Keratinocyte (primary cell): ENCODE measurements at regions not wholly inside any gene's neighbourhood (a gene's known extent, or its start where the extent isn't known, plus 50 kb on each side); places are given as distances from the start of the nearest gene placed in this dataset.

Experiments
- DNase-seq: peaks from one replicate; pipeline ENCODE4 v3.0.0-alpha.2; 2011; ENCODE audit warnings: low read depth, missing footprints, low spot score
- FAIRE-seq: peaks from 2 replicates; lab custom pipeline; 2011; peaks lifted over from hg19 to GRCh38; lab: Jason Lieb, UNC
- H2AFZ ChIP-seq: 2 replicates; pipeline ENCODE4 v1.6.0; 2012; ENCODE audit warnings: low read length, control low read depth, inconsistent platforms; ENCODE audit not compliant: control insufficient read depth
- H3K27ac ChIP-seq: 2 replicates; pipeline ENCODE4 v1.5.1; 2011; ENCODE audit warnings: low read length; ENCODE audit not compliant: control insufficient read depth, insufficient read depth
- H3K27me3 ChIP-seq: 3 replicates; pipeline ENCODE4 v1.6.0; 2011; ENCODE audit warnings: low read length; ENCODE audit not compliant: control insufficient read depth, insufficient read depth; ENCODE audit errors: extremely low read depth
- H3K36me3 ChIP-seq, 2 experiments: 2 replicates in 1 of 2; 3 replicates in 1 of 2; pipeline ENCODE4 v1.5.1; 2011; ENCODE audit warnings: low read length in 2 of 2, mild to moderate bottlenecking in 1 of 2; ENCODE audit not compliant: control insufficient read depth in 2 of 2, insufficient read depth in 2 of 2; ENCODE audit errors: extremely low read depth in 1 of 2
- H3K4me1 ChIP-seq: 3 replicates; pipeline ENCODE4 v1.5.1; 2011; ENCODE audit warnings: low read length; ENCODE audit not compliant: control insufficient read depth, insufficient read depth; ENCODE audit errors: extremely low read depth
- H3K4me2 ChIP-seq: 3 replicates; pipeline ENCODE4 v1.6.0; 2011; ENCODE audit warnings: low read depth, low read length; ENCODE audit not compliant: control insufficient read depth, insufficient read depth; ENCODE audit errors: extremely low read depth
- H3K4me3 ChIP-seq, 3 experiments: fragments of 200-600 bp in 1 of 3; sonication (generic) in 1 of 3; 2 replicates in 2 of 3; 3 replicates in 1 of 3; pipeline ENCODE4 v1.5.1; 2011 to 2016; ENCODE audit warnings: low read length in 3 of 3, mild to moderate bottlenecking in 3 of 3, control low read depth in 2 of 3, inconsistent platforms in 1 of 3, low read depth in 1 of 3, mixed read lengths in 1 of 3, mixed run types in 1 of 3, moderate library complexity in 1 of 3; ENCODE audit not compliant: control insufficient read depth in 2 of 3, insufficient read depth in 2 of 3; ENCODE audit errors: extremely low read depth in 1 of 3
- H3K79me2 ChIP-seq: 2 replicates; pipeline ENCODE4 v1.6.0; 2012; ENCODE audit warnings: low read length; ENCODE audit not compliant: control insufficient read depth, insufficient read depth
- H3K9ac ChIP-seq: 3 replicates; pipeline ENCODE4 v1.6.0; 2011; ENCODE audit warnings: low read length; ENCODE audit not compliant: control insufficient read depth, insufficient read depth; ENCODE audit errors: extremely low read depth
- H3K9me1 ChIP-seq: 3 replicates; pipeline ENCODE4 v1.6.0; 2011; ENCODE audit warnings: low read length; ENCODE audit not compliant: control insufficient read depth, insufficient read depth; ENCODE audit errors: extremely low read depth
- H3K9me3 ChIP-seq: 2 replicates; pipeline ENCODE4 v1.5.1; 2012; ENCODE audit warnings: low read depth, low read length; ENCODE audit not compliant: control insufficient read depth
- H4K20me1 ChIP-seq: 3 replicates; pipeline ENCODE4 v1.6.0; 2011; ENCODE audit warnings: low read length; ENCODE audit not compliant: control insufficient read depth, insufficient read depth; ENCODE audit errors: extremely low read depth
- EZH2 ChIP-seq: IDR thresholded peaks from one replicate; pipeline ENCODE4 v1.6.1; 2012; ENCODE audit warnings: inconsistent platforms, mild to moderate bottlenecking, low read length, moderate library complexity
- dilution Hi-C: fragments of 300-500 bp; cut with MboI; formaldehyde crosslinking; loops from one replicate; pipeline ENCODE4 v1.7.0; 2020; ENCODE audit warnings: low sequenced_read_pairs; ENCODE audit not compliant: extremely low pct_ligation_motif_present
- TF ChIP-seq, protein P1 (sequence below), 3 experiments: IDR thresholded peaks in 1 of 3; conservative IDR thresholded peaks in 1 of 3; optimal IDR thresholded peaks in 1 of 3; 2 replicates in 2 of 3; 3 replicates in 1 of 3; pipeline versions ENCODE3 to v1.5.1; 2011; ENCODE audit warnings: low read length in 3 of 3, mild to moderate bottlenecking in 3 of 3, moderate library complexity in 2 of 3, control low read depth in 1 of 3, inconsistent platforms in 1 of 3; ENCODE audit not compliant: insufficient read depth in 2 of 3; ENCODE audit errors: extremely low read depth in 1 of 3

GRCh38 chr1:79762461-79762860, 755.9 kb upstream of the ADGRL4 start:
- Histone ChIP-seq H3K9ac (no peak overlapping the region), H4K20me1 (no peaks in the 10 kb centered on the region), H3K27ac (no peak overlapping the region), H3K27me3 (no peaks in the 10 kb centered on the region), H3K4me3 (no peak overlapping the region), H2AFZ (no peak overlapping the region), H3K4me1 (no peaks in the 10 kb centered on the region), H3K4me2 (no peak overlapping the region), H3K9me3 (no peaks in the 10 kb centered on the region), H3K36me3 (no peaks in the 10 kb centered on the region), H3K9me1 (no peaks in the 10 kb centered on the region), H3K79me2 (no peaks in the 10 kb centered on the region)
- no peak for TF ChIP-seq EZH2
- TF ChIP-seq, protein P1, sequence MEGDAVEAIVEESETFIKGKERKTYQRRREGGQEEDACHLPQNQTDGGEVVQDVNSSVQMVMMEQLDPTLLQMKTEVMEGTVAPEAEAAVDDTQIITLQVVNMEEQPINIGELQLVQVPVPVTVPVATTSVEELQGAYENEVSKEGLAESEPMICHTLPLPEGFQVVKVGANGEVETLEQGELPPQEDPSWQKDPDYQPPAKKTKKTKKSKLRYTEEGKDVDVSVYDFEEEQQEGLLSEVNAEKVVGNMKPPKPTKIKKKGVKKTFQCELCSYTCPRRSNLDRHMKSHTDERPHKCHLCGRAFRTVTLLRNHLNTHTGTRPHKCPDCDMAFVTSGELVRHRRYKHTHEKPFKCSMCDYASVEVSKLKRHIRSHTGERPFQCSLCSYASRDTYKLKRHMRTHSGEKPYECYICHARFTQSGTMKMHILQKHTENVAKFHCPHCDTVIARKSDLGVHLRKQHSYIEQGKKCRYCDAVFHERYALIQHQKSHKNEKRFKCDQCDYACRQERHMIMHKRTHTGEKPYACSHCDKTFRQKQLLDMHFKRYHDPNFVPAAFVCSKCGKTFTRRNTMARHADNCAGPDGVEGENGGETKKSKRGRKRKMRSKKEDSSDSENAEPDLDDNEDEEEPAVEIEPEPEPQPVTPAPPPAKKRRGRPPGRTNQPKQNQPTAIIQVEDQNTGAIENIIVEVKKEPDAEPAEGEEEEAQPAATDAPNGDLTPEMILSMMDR (optimal IDR thresholded peaks at IDR 0.05 in 1 of 3, IDR thresholded peaks at IDR 0.05 in 1 of 3, conservative IDR thresholded peaks at IDR 0.05 in 1 of 3; ENCODE audit: extremely low read depth in 1 of 3, insufficient read depth in 2 of 3, low read length in 3 of 3), result no peak
- dilution Hi-C loops, result no loop called here
- DNase-seq, result no peak
- FAIRE-seq, result no peak

GRCh38 chr1:79760531-79760930, 754.0 kb upstream of the ADGRL4 start:
- dilution Hi-C loops, result no loop called here
- TF ChIP-seq, protein P1 (optimal IDR thresholded peaks at IDR 0.05 in 1 of 3, IDR thresholded peaks at IDR 0.05 in 1 of 3, conservative IDR thresholded peaks at IDR 0.05 in 1 of 3; ENCODE audit: extremely low read depth in 1 of 3, insufficient read depth in 2 of 3, low read length in 3 of 3), result no peak
- no peak for TF ChIP-seq EZH2

More at GRCh38 chr1:79760531-79760930, 754.0 kb upstream of the ADGRL4 start:
- H3K9ac ChIP-seq, result no peak overlapping the region
- H3K9me3 ChIP-seq, result no peaks in the 10 kb centered on the region
- no peaks in the 10 kb centered on the region for H3K9me1 ChIP-seq
- H3K4me2 ChIP-seq, result no peak overlapping the region
- DNase-seq, result no peak
- H3K4me1 ChIP-seq, result no peaks in the 10 kb centered on the region
- no peak for FAIRE-seq
- no peak overlapping the region for H3K27ac ChIP-seq
- H3K36me3 ChIP-seq, result no peaks in the 10 kb centered on the region
- H3K79me2 ChIP-seq, result no peaks in the 10 kb centered on the region
- H3K4me3 ChIP-seq, result no peak overlapping the region
- H2AFZ ChIP-seq, result no peak overlapping the region
- H3K27me3 ChIP-seq, result no peaks in the 10 kb centered on the region
- no peaks in the 10 kb centered on the region for H4K20me1 ChIP-seq
